ENCODE measurements at regions not wholly inside any gene's neighbourhood (a gene's known extent, or its start where the extent isn't known, plus 50 kb on each side); places are given as distances from the start of the nearest gene placed in this dataset.

DNA sequence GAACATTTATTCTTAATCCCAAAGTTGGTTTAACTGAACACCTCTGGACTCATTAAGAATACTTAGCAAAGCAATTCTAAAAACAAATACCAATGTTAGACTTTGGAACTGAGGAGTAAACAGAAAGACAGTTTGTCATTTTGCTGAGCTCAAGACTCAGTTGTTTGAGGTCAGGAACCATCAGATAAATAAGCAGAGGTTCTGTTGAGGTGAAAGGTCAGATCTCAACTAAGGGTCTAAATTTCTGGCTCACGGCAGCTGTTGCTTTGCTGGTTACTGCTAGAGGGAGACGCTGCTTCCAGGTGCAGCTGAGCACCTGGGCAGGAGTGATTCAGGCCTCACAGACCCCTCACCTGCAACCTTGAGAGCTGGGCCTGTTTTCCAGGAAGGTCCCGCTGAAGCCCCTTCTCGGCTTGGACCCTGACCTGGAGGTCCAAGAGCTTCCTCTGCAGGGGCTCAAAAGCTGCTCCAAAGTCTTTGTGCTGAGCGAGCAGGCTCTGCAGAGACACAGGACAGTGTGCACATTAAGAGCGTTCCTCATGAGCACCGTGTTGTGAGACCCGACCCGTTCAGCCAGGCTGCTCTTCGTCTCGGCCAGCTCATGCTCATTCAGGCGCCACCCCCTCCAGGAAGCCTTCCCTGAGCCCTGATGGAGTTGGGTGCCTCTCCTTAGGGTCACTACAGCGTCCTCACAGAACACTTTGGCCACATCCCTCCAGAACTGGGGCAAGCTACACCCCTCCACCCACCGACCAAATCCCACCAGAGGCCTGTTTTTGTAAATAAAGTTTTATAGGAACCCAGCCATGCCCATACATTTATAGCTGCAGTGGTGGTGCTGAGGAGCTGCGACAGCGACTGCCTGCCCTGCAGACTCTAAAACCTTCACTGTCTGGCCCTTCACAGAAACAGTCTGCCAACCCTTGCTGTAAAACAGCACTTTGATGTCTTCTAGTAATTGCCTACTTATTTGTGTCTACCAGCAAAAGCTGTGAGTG is 72.0 kb downstream of the SYNE3 start:
- H3K4me3 ChIP-seq (ENCODE audit: low read depth, low read length) = no peak overlapping the region
- TF ChIP-seq, protein P1, sequence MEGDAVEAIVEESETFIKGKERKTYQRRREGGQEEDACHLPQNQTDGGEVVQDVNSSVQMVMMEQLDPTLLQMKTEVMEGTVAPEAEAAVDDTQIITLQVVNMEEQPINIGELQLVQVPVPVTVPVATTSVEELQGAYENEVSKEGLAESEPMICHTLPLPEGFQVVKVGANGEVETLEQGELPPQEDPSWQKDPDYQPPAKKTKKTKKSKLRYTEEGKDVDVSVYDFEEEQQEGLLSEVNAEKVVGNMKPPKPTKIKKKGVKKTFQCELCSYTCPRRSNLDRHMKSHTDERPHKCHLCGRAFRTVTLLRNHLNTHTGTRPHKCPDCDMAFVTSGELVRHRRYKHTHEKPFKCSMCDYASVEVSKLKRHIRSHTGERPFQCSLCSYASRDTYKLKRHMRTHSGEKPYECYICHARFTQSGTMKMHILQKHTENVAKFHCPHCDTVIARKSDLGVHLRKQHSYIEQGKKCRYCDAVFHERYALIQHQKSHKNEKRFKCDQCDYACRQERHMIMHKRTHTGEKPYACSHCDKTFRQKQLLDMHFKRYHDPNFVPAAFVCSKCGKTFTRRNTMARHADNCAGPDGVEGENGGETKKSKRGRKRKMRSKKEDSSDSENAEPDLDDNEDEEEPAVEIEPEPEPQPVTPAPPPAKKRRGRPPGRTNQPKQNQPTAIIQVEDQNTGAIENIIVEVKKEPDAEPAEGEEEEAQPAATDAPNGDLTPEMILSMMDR (conservative IDR thresholded peaks at IDR 0.05; ENCODE audit: low read depth, low read length) = no peak
- no peak for DNase-seq (ENCODE audit: low read depth)

DNA sequence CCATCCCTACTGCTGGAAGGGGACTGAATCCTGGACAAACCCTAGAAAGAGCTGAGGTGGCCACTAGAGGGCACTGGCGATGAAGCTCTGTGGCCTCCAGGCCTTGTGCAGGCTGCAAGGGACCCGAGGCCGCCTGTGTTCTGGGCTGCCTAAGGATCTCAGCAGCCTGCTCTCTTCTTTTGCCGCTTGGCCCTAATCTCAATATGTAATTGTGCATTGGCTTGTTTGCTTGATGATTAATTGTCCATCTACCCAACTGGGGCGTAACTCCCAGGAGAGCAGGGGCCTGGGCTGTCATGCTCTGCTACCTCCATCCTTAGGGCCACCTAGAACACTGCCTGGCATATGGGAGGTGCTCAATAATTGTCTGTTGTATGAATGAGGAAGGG is 73.8 kb downstream of the SYNE3 start:
- TF ChIP-seq, protein P1 (conservative IDR thresholded peaks at IDR 0.05; ENCODE audit: low read depth, low read length) = peak; percentile 95
- no peak for DNase-seq (ENCODE audit: low read depth)

DNA sequence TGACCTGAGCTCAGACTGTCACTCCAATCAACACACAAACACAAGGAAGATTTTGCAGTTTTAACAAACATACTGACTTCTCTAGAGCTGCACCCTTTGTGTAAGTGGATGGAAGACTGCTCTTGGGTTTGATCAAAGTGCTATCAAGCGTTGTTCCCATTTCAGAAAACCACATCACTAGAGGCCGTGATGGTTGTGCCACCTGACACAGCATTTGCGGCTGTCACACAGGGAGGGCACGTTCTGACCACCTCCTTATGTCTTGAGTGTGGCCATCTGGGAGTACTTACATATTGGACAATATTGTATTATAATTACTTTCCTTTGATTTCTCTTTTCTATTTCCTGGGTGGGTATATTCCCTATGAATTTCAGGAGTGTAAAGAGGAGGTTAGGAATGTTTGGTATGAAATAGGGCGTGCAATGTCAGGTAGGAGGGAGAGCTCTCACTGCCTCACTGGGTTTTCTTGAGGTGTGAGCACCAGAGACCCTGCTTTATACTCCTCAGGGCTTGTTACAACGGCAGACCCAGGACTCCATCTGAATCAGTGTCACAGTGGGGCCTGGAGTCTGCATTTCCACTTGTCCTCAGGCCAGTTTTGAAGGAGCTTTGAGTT is 74.3 kb downstream of the SYNE3 start:
- DNase-seq (ENCODE audit: low read depth) = no peak
- TF ChIP-seq, protein P1 (conservative IDR thresholded peaks at IDR 0.05; ENCODE audit: low read depth, low read length) = no peak
- no peak overlapping the region for H3K4me3 ChIP-seq (ENCODE audit: low read depth, low read length)

More for the DNA sequence above, 73.8 kb downstream of the SYNE3 start:
- H3K4me3 ChIP-seq (ENCODE audit: low read depth, low read length) = no peak overlapping the region

DNA sequence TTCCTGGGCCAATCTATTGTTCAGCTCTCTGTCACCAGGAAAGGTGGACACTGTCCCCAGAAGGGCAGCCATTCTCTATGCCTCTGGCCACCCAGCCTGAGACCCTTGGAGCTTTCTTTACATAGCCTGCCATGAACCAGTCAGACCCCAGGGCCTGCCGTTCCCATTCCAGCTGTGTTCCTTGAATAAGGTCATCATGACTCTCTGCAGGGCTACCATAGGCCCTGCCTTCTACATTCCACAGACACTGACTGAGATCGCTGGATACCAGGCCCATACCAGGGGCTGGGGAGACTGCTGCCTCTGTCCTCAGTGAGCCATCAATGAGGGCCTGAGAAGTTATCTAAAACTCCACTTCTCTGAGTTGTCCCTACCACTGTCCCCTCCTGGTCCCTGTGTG is 75.5 kb downstream of the SYNE3 start:
- DNase-seq (ENCODE audit: low read depth) = no peak
- no peak overlapping the region for H3K4me3 ChIP-seq (ENCODE audit: low read depth, low read length)
- TF ChIP-seq, protein P1 (conservative IDR thresholded peaks at IDR 0.05; ENCODE audit: low read depth, low read length) = no peak

DNA sequence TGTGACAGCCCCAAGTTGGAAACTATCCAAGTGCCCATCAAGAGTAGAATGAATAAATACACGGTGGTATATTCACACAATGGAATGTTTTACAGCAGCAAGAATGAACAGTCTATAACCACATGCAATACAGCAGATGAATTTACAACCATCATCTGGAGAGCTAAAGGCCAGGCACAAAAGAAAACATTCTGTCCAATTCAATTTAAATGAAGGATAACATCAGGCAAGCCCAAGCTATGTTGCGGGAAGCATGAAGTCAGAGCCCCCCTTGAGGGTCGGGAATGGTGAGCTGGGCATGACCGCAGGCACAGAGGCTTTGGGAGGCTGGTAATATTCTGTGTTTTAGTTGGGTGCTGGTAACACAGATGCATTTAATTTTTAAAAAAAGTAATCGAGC is 76.0 kb downstream of the SYNE3 start:
- TF ChIP-seq, protein P1 (conservative IDR thresholded peaks at IDR 0.05; ENCODE audit: low read depth, low read length) = no peak
- DNase-seq (ENCODE audit: low read depth) = no peak
- H3K4me3 ChIP-seq (ENCODE audit: low read depth, low read length) = no peak overlapping the region

DNA sequence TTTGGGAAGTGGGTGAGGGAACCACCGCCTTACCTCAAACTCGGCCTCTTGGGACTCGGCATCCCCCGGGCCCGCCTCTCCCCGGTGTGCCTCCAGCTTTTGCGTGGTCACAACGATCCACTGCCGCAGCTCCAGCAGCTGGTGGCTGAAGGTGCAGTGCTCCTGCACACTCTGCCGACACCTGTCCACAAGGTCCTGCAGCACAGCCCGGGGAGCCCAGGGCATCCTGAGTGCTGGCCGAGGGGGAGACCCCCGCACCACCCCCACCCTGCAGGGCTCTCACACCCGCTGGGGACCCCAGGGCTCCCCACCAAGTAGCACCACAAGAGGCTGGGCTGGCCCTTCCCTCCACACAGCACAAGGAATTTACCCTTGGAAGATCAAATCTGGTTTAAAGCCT is 76.6 kb downstream of the SYNE3 start:
- no peak for DNase-seq (ENCODE audit: low read depth)
- H3K4me3 ChIP-seq (ENCODE audit: low read depth, low read length) = no peak overlapping the region
- TF ChIP-seq, protein P1 (conservative IDR thresholded peaks at IDR 0.05; ENCODE audit: low read depth, low read length) = no peak

Measured in epithelial cell of proximal tubule (primary cell).